CD14-positive monocyte (primary cell): ENCODE measurements at regions not wholly inside any gene's neighbourhood (a gene's known extent, or its start where the extent isn't known, plus 50 kb on each side); places are given as distances from the start of the nearest gene placed in this dataset.
A peak's percentile ranks its signal among the peaks of the same experiment; 100 is the strongest.

Experiments
- DNase-seq, 3 donors: peaks; one replicate each; pipeline ENCODE4 v3.0.0-alpha.2; 2011 to 2022
- H2AFZ ChIP-seq: 2 replicates; pipeline ENCODE4 v1.6.0; 2012; ENCODE audit warnings: mild to moderate bottlenecking, low read depth, low read length, inconsistent platforms; ENCODE audit not compliant: insufficient read depth, poor library complexity, severe bottlenecking
- H3K27ac ChIP-seq, 2 donors: 1 replicate in 1 of 2; 2 replicates in 1 of 2; pipeline ENCODE4 v1.5.1; 2012 to 2013; ENCODE audit warnings: low read length in 2 of 2, control low read depth in 1 of 2, inconsistent platforms in 1 of 2, low read depth in 1 of 2, mild to moderate bottlenecking in 1 of 2
- H3K27me3 ChIP-seq, 2 donors: one replicate each; pipeline versions ENCODE4 v1.6.0 to v1.6.1; 2011 to 2013; ENCODE audit warnings: low read length in 2 of 2; ENCODE audit not compliant: control insufficient read depth in 2 of 2, insufficient read depth in 2 of 2
- H3K36me3 ChIP-seq, 2 donors: replicated peaks in 1 of 2; 1 replicate in 1 of 2; 2 replicates in 1 of 2; pipeline versions ENCODE4 v1.5.1 to v1.6.1; 2012 to 2013; ENCODE audit warnings: low read length in 2 of 2, control low read depth in 1 of 2, inconsistent platforms in 1 of 2, mild to moderate bottlenecking in 1 of 2; ENCODE audit not compliant: insufficient read depth in 2 of 2, control insufficient read depth in 1 of 2
- H3K4me1 ChIP-seq, 2 donors: 1 replicate in 1 of 2; 2 replicates in 1 of 2; pipeline versions ENCODE4 v1.5.1 to v1.6.1; 2012 to 2013; ENCODE audit warnings: low read length in 2 of 2, control low read depth in 1 of 2, inconsistent platforms in 1 of 2, mild to moderate bottlenecking in 1 of 2, moderate library complexity in 1 of 2; ENCODE audit not compliant: insufficient read depth in 2 of 2, control insufficient read depth in 1 of 2
- H3K4me2 ChIP-seq: replicated peaks from 2 replicates; pipeline ENCODE3; 2012; ENCODE audit warnings: low read length, moderate library complexity, mild to moderate bottlenecking; ENCODE audit not compliant: poor library complexity, severe bottlenecking; ENCODE audit errors: extremely low read depth
- H3K4me3 ChIP-seq, 3 experiments: fragments of 200-600 bp in 1 of 3; sonication (generic) in 1 of 3; replicated peaks in 1 of 3; 1 replicate in 2 of 3; 2 replicates in 1 of 3; pipeline ENCODE4 v1.5.1; 2011 to 2013; ENCODE audit warnings: low read length in 3 of 3, mild to moderate bottlenecking in 3 of 3, control low read depth in 2 of 3, low read depth in 2 of 3, inconsistent platforms in 1 of 3, moderate library complexity in 1 of 3
- H3K79me2 ChIP-seq: 2 replicates; pipeline ENCODE4 v1.6.0; 2012; ENCODE audit warnings: mild to moderate bottlenecking, control low read depth, inconsistent platforms, low read length, moderate library complexity; ENCODE audit not compliant: insufficient read depth
- H3K9ac ChIP-seq: 2 replicates; pipeline ENCODE4 v1.6.0; 2017; ENCODE audit warnings: low read length, mild to moderate bottlenecking; ENCODE audit not compliant: insufficient read depth, poor library complexity, severe bottlenecking
- H3K9me3 ChIP-seq, 2 donors: replicated peaks in 1 of 2; 1 replicate in 1 of 2; 2 replicates in 1 of 2; pipeline versions ENCODE4 v1.5.1 to v1.6.1; 2012 to 2013; ENCODE audit warnings: low read length in 2 of 2, control low read depth in 1 of 2; ENCODE audit not compliant: control insufficient read depth in 1 of 2, insufficient read depth in 1 of 2
- H4K20me1 ChIP-seq: 2 replicates; pipeline ENCODE4 v1.6.0; 2012; ENCODE audit warnings: mild to moderate bottlenecking, low read length, control low read depth, moderate library complexity; ENCODE audit not compliant: insufficient read depth
- H3K27ac Mint-ChIP-seq, 7 donors: one replicate each; pipeline ENCODE4 v1.8.0; 2020; ENCODE audit warnings: mild to moderate bottlenecking in 7 of 7, mixed read lengths in 7 of 7, moderate library complexity in 6 of 7, inconsistent platforms in 2 of 7
- H3K27me3 Mint-ChIP-seq, 3 donors: one replicate each; pipeline ENCODE4 v1.8.0; 2021 to 2022; ENCODE audit warnings: low read depth in 3 of 3, mild to moderate bottlenecking in 3 of 3, mixed read lengths in 3 of 3, moderate library complexity in 3 of 3, inconsistent platforms in 1 of 3
- H3K36me3 Mint-ChIP-seq, 2 donors: one replicate each; pipeline ENCODE4 v1.8.0; 2020; ENCODE audit warnings: mixed read lengths in 2 of 2, inconsistent platforms in 1 of 2, mild to moderate bottlenecking in 1 of 2
- H3K4me1 Mint-ChIP-seq: one replicate; pipeline ENCODE4 v1.8.0; 2020; ENCODE audit warnings: mild to moderate bottlenecking, mixed read lengths
- H3K4me3 Mint-ChIP-seq, 2 donors: one replicate each; pipeline ENCODE4 v1.8.0; 2020; ENCODE audit warnings: mild to moderate bottlenecking in 2 of 2, mixed read lengths in 2 of 2, moderate library complexity in 1 of 2
- H3K9me3 Mint-ChIP-seq, 7 donors: one replicate each; pipeline ENCODE4 v1.8.0; 2020 to 2022; ENCODE audit warnings: mixed read lengths in 7 of 7, mild to moderate bottlenecking in 6 of 7, moderate library complexity in 6 of 7, inconsistent platforms in 2 of 7
- WGBS: methylation state at CpG from one replicate; pipeline ENCODE4 v1.1.5; 2013; ENCODE audit warnings: missing lambda C conversion rate; ENCODE audit not compliant: insufficient coverage; 5-methylcytosine and 5-hydroxymethylcytosine counted together
- intact Hi-C, 2 donors: fragments of 100-400 bp; cut with micrococcal nuclease; formaldehyde crosslinking; loops; one replicate each; pipeline versions ENCODE4 v1.15.0 to v1.15.1; 2023
- TF ChIP-seq, protein P1 (sequence below): fragments of 200-600 bp; IDR thresholded peaks from one replicate; pipeline ENCODE4 v1.8.0; 2022; ENCODE audit warnings: antibody characterized with exemption, mild to moderate bottlenecking

DNA sequence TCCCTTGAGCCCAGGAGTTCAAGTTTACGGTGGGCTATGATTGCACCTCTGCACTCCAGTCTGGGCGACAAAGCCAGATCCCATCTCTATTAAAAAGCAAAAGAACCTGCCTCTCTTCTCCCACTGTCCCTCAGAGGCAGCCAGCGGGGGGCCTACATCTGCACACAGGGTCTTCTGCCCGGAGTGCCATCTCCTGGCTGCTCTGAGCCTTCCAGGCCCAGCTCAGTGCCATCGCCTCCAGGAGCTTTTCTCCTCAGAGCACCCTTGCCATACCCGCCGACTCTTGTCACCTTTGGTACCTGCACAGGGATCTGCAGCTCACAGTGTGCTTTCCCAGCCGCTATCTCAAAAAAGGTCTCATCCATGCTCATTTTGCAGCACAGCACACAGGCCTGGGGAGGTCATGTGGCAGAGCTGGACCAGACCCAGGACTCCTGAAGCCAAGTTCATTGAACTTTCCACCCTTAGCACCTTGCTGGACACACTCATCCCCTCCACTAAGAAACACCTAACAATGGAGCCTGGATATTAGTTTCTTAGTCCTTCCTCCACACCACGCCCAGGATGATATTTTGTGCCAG is 186.3 kb downstream of the HAUS1 start:
- H3K9me3 Mint-ChIP-seq = peaks cover 0 to 3% (median 0%) of the 10 kb centered on the region in 7 donors
- H3K4me3 Mint-ChIP-seq = peak overlapping the region in 1 of 2 donors; percentile 26
- Histone ChIP-seq H3K4me3 (no peak overlapping the region), H3K9ac (no peak overlapping the region), H4K20me1 (no peaks in the 10 kb centered on the region), H3K9me3 (no peaks in the 10 kb centered on the region), H3K27me3 (no peaks in the 10 kb centered on the region), H3K36me3 (no peaks in the 10 kb centered on the region), H2AFZ (no peak overlapping the region), H3K79me2 (no peaks in the 10 kb centered on the region), H3K27ac (peak overlapping the region in 1 of 2 donors; percentile 34), H3K4me1 (peaks cover 18 to 28% of the 10 kb centered on the region in 2 donors), H3K4me2 (no peak overlapping the region)
- TF ChIP-seq, protein P1, sequence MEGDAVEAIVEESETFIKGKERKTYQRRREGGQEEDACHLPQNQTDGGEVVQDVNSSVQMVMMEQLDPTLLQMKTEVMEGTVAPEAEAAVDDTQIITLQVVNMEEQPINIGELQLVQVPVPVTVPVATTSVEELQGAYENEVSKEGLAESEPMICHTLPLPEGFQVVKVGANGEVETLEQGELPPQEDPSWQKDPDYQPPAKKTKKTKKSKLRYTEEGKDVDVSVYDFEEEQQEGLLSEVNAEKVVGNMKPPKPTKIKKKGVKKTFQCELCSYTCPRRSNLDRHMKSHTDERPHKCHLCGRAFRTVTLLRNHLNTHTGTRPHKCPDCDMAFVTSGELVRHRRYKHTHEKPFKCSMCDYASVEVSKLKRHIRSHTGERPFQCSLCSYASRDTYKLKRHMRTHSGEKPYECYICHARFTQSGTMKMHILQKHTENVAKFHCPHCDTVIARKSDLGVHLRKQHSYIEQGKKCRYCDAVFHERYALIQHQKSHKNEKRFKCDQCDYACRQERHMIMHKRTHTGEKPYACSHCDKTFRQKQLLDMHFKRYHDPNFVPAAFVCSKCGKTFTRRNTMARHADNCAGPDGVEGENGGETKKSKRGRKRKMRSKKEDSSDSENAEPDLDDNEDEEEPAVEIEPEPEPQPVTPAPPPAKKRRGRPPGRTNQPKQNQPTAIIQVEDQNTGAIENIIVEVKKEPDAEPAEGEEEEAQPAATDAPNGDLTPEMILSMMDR = no peak
- peaks cover 4 to 10% (median 6%) of the 10 kb centered on the region in 3 donors for H3K27me3 Mint-ChIP-seq
- H3K27ac Mint-ChIP-seq = peak overlapping the region in 5 of 7 donors; percentile 4 to 76 (median 64)
- intact Hi-C loops = no loop called here
- 98% methylated on average over 7 of the region's 9 CpGs for WGBS
- DNase-seq = no peak
- peaks cover 21% of the 10 kb centered on the region for H3K4me1 Mint-ChIP-seq
- H3K36me3 Mint-ChIP-seq = no peaks in the 10 kb centered on the region

DNA sequence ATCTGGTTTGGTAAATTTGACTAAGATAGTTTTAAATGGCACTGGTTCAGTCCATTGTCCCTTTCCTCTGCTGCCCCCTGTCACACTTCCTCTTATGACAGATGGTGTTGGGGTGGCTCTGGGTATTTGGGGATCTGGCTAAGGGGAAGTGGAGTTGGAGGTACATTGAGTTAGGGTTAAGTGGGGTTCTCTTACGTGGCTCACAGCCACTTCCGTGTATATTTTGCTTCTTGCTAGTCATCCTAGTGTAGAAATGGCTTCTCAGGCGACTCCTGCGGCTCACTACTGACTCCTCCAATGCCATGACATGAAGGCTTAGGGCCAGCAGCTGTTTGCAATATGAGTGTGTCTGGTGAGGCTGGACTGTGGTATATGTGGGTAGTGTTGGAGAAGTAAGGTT is 187.0 kb downstream of the HAUS1 start:
- no peaks in the 10 kb centered on the region for H3K9me3 ChIP-seq
- Mint-ChIP-seq H3K36me3 (no peaks in the 10 kb centered on the region), H3K27ac (peak overlapping the region; percentile 10 to 76 (median 59)), H3K4me3 (no peak overlapping the region), H3K4me1 (peaks cover 21% of the 10 kb centered on the region), H3K9me3 (peaks cover 0 to 3% (median 0%) of the 10 kb centered on the region in 7 donors), H3K27me3 (peaks cover 4 to 11% (median 4%) of the 10 kb centered on the region in 3 donors)
- H4K20me1 ChIP-seq = no peaks in the 10 kb centered on the region
- H2AFZ ChIP-seq = no peak overlapping the region
- 0% methylated on average over 1 of the region's 4 CpGs for WGBS
- H3K27ac ChIP-seq = peak overlapping the region in 1 of 2 donors; percentile 34
- TF ChIP-seq, protein P1 = peak; percentile 26
- no peaks in the 10 kb centered on the region for H3K36me3 ChIP-seq
- peak; percentile 81 to 88 (median 85) for DNase-seq
- H3K79me2 ChIP-seq = no peaks in the 10 kb centered on the region
- H3K27me3 ChIP-seq = no peaks in the 10 kb centered on the region
- no peak overlapping the region for H3K4me3 ChIP-seq
- intact Hi-C loops = no loop called here
- peak overlapping the region; percentile 5 for H3K4me2 ChIP-seq
- H3K9ac ChIP-seq = no peak overlapping the region
- H3K4me1 ChIP-seq = peaks cover 18 to 28% of the 10 kb centered on the region in 2 donors
